ENCODE measurements at regions not wholly inside any gene's neighbourhood (a gene's known extent, or its start where the extent isn't known, plus 50 kb on each side); places are given as distances from the start of the nearest gene placed in this dataset.
A peak's percentile ranks its signal among the peaks of the same experiment; 100 is the strongest.

- Histone ChIP-seq H4K20me1 (ENCODE audit: insufficient read depth, low read length) (no peaks in the 10 kb centered on the region), H3K9ac (ENCODE audit: insufficient read depth, low read depth, low read length) (no peak overlapping the region), H3K27me3 (ENCODE audit: control insufficient read depth in 1 of 2, insufficient read depth in 2 of 2, low read length in 2 of 2) (no peaks in the 10 kb centered on the region), H3K79me2 (ENCODE audit: insufficient read depth, low read length) (no peaks in the 10 kb centered on the region), H3K4me2 (ENCODE audit: low read depth, low read length) (no peak overlapping the region), H3K9me3 (ENCODE audit: low read length) (peaks cover 8% of the 10 kb centered on the region; the same call in 1 of the 2 replicates), H3K27ac (ENCODE audit: extremely low read length, insufficient read depth, low read length) (no peak overlapping the region), H3K4me1 (ENCODE audit: insufficient read depth, low read length) (no peaks in the 10 kb centered on the region), H3K4me3 (replicated peaks in 1 of 3; ENCODE audit: insufficient read depth in 1 of 3, low read depth in 2 of 3, low read length in 3 of 3) (no peak overlapping the region), H3K36me3 (replicated peaks in 1 of 2; ENCODE audit: control insufficient read depth in 1 of 2, insufficient read depth in 2 of 2, low read length in 2 of 2) (no peaks in the 10 kb centered on the region), H2AFZ (ENCODE audit: low read length) (no peak overlapping the region)
- ATAC-seq (no peak), FAIRE-seq (no peak), DNase-seq (ENCODE audit: low spot score) (no peak)
- POLR2A ChIA-PET = no interaction called here
- intact Hi-C loops (cut with micrococcal nuclease; ENCODE audit: unreplicated experiment) (no loop called here), in situ Hi-C loops (cut with HindIII; ENCODE audit: extremely low pct_ligation_motif_present, low pct_unique_long_range_greater_than_20kb) (no loop called here)
- BruUV-seq (replicated peaks) = no TSS peak
- TF ChIP-seq MAFK (conservative IDR thresholded peaks at IDR 0.05 in 1 of 2, IDR thresholded peaks at IDR 0.05 in 1 of 2; ENCODE audit: low read length in 2 of 2) (0 out of 4 replicates have a peak, but pooled peaks have one; percentile 26 to 32), MAF1 (CRISPR knock-in tag; IDR thresholded peaks at IDR 0.05; ENCODE audit: borderline replicate concordance) (no peak)
- CTCF ChIA-PET (ENCODE audit: low intra/inter-chr PET ratio, low total read pairs) = no interaction called here
- 42% methylated on average over 4 of the region's 4 CpGs for WGBS (ENCODE audit: low lambda C conversion rate)
These were observed 758.2 kb downstream of the TBC1D32 start for GRCh38 chr6:120576061-120576460.

- Histone ChIP-seq H3K27me3 (ENCODE audit: control insufficient read depth in 1 of 2, insufficient read depth in 2 of 2, low read length in 2 of 2) (no peaks in the 10 kb centered on the region), H3K4me2 (ENCODE audit: low read depth, low read length) (no peak overlapping the region), H3K4me3 (replicated peaks in 1 of 3; ENCODE audit: insufficient read depth in 1 of 3, low read depth in 2 of 3, low read length in 3 of 3) (no peak overlapping the region), H3K4me1 (ENCODE audit: insufficient read depth, low read length) (no peaks in the 10 kb centered on the region), H3K36me3 (replicated peaks in 1 of 2; ENCODE audit: control insufficient read depth in 1 of 2, insufficient read depth in 2 of 2, low read length in 2 of 2) (no peaks in the 10 kb centered on the region), H3K9ac (ENCODE audit: insufficient read depth, low read depth, low read length) (no peak overlapping the region), H2AFZ (ENCODE audit: low read length) (no peak overlapping the region), H3K9me3 (ENCODE audit: low read length) (no peaks in the 10 kb centered on the region), H4K20me1 (ENCODE audit: insufficient read depth, low read length) (no peaks in the 10 kb centered on the region), H3K27ac (ENCODE audit: extremely low read length, insufficient read depth, low read length) (no peak overlapping the region), H3K79me2 (ENCODE audit: insufficient read depth, low read length) (no peaks in the 10 kb centered on the region)
- no TSS peak for BruUV-seq (replicated peaks)
- in situ Hi-C loops (cut with HindIII; ENCODE audit: extremely low pct_ligation_motif_present, low pct_unique_long_range_greater_than_20kb) (no loop called here), intact Hi-C loops (cut with micrococcal nuclease; ENCODE audit: unreplicated experiment) (no loop called here)
- WGBS (ENCODE audit: low lambda C conversion rate) = 64% methylated on average over 1 of the region's 1 CpG
- FAIRE-seq = no peak
- no peak for DNase-seq (ENCODE audit: low spot score)
- ChIA-PET POLR2A (no interaction called here), CTCF (ENCODE audit: low intra/inter-chr PET ratio, low total read pairs) (no interaction called here)
- ATAC-seq = no peak
- TF ChIP-seq ZNF24 (IDR thresholded peaks at IDR 0.05) = no peak
- no peak for TF ChIP-seq ZNF749 (CRISPR knock-in tag; IDR thresholded peaks at IDR 0.05; ENCODE audit: borderline replicate concordance)
- TF ChIP-seq EZH2 (conservative IDR thresholded peaks at IDR 0.05; ENCODE audit: low read depth, low read length) = no peak
- no peak for TF ChIP-seq MXI1 (IDR thresholded peaks at IDR 0.05; ENCODE audit: borderline replicate concordance, low read depth, low read length)
- TF ChIP-seq KIAA2018 (CRISPR knock-in tag; IDR thresholded peaks at IDR 0.05; ENCODE audit: borderline replicate concordance) = no peak
- no peak for TF ChIP-seq ELK4 (CRISPR knock-in tag; IDR thresholded peaks at IDR 0.05; ENCODE audit: borderline replicate concordance)
These were observed 764.6 kb downstream of the TBC1D32 start for GRCh38 chr6:120569714-120570113.
